Posterior vena cava (tissue), 2 donors: ENCODE measurements at regions not wholly inside any gene's neighbourhood (a gene's known extent, or its start where the extent isn't known, plus 50 kb on each side); places are given as distances from the start of the nearest gene placed in this dataset.

Experiments used
- DNase-seq: peaks from one replicate; pipeline ENCODE4 v3.0.0-alpha.2; 2020; ENCODE audit warnings: low spot score
- intact Hi-C, 2 donors: fragments of 100-400 bp; cut with DNase I; formaldehyde crosslinking; loops; one replicate each; pipeline versions ENCODE4 v1.14.1 to v1.14.2; 2022 to 2023
- donor health status: DM: yes; HTN: yes; CAD: no.
- donor health status: DM: yes; HTN: yes; CAD: no.

GRCh38 chr1:112255080-112255479 lies 140.9 kb upstream of the CTTNBP2NL start:
- no peak for DNase-seq
- intact Hi-C loops: no loop called here

- DNase-seq: no peak
- intact Hi-C loops: loop anchor here in 1 of 2 donors (1.0 kb wide), 1 partner anchor 16 kb away; no protein-coding TSS in a partner anchor
Observed at GRCh38 chr1:112256411-112256810, 139.6 kb upstream of the CTTNBP2NL start.

GRCh38 chr1:112257043-112257835 lies 138.8 kb upstream of the CTTNBP2NL start:
- DNase-seq: no peak
- intact Hi-C loops: no loop called here

- intact Hi-C loops: loop anchor here in 1 of 2 donors (5.0 kb wide), 1 partner anchor 1112 kb away; no protein-coding TSS in a partner anchor
Observed at GRCh38 chr1:112260699-112261098, 135.3 kb upstream of the CTTNBP2NL start.

GRCh38 chr1:112262316-112262715 lies 133.7 kb upstream of the CTTNBP2NL start:
- intact Hi-C loops: loop anchor here in 1 of 2 donors (5.0 kb wide), 1 partner anchor 1110 kb away; no protein-coding TSS in a partner anchor

More at GRCh38 chr1:112260699-112261098, 135.3 kb upstream of the CTTNBP2NL start:
- DNase-seq: no peak

GRCh38 chr1:112263042-112263441 lies 133.0 kb upstream of the CTTNBP2NL start:
- DNase-seq: no peak
- intact Hi-C loops: loop anchor here in 1 of 2 donors (5.0 kb wide), 1 partner anchor 1109 kb away; no protein-coding TSS in a partner anchor

More at GRCh38 chr1:112262316-112262715, 133.7 kb upstream of the CTTNBP2NL start:
- no peak for DNase-seq

- intact Hi-C loops: loop anchor here in 1 of 2 donors (5.0 kb wide), 1 partner anchor 1109 kb away; no protein-coding TSS in a partner anchor
- no peak for DNase-seq
Observed at GRCh38 chr1:112263453-112263852, 132.6 kb upstream of the CTTNBP2NL start.

- no peak for DNase-seq
- intact Hi-C loops: loop anchor here in 1 of 2 donors (5.0 kb wide), 1 partner anchor 1108 kb away; no protein-coding TSS in a partner anchor
Observed at GRCh38 chr1:112264010-112264409, 132.0 kb upstream of the CTTNBP2NL start.

GRCh38 chr1:112264553-112264952 lies 131.5 kb upstream of the CTTNBP2NL start:
- no peak for DNase-seq
- intact Hi-C loops: loop anchor here in 1 of 2 donors (5.0 kb wide), 1 partner anchor 1108 kb away; no protein-coding TSS in a partner anchor

GRCh38 chr1:112265931-112266330 lies 130.1 kb upstream of the CTTNBP2NL start:
- intact Hi-C loops: no loop called here
- DNase-seq: no peak

- intact Hi-C loops: no loop called here
- no peak for DNase-seq
Observed at GRCh38 chr1:112267206-112267605, 128.8 kb upstream of the CTTNBP2NL start.

GRCh38 chr1:112267929-112268328 lies 128.1 kb upstream of the CTTNBP2NL start:
- intact Hi-C loops: no loop called here
- peak; percentile 88 for DNase-seq

GRCh38 chr1:112268408-112268807 lies 127.6 kb upstream of the CTTNBP2NL start:
- no peak for DNase-seq
- intact Hi-C loops: no loop called here

- no peak for DNase-seq
Observed at GRCh38 chr1:112271270-112271669, 124.7 kb upstream of the CTTNBP2NL start.

GRCh38 chr1:112272101-112272772 lies 123.8 kb upstream of the CTTNBP2NL start:
- no peak for DNase-seq
- intact Hi-C loops: loop anchor here in 1 of 2 donors (1.0 kb wide), 1 partner anchor 16 kb away; no protein-coding TSS in a partner anchor

More at GRCh38 chr1:112271270-112271669, 124.7 kb upstream of the CTTNBP2NL start:
- intact Hi-C loops: no loop called here

GRCh38 chr1:112284796-112285195 lies 111.2 kb upstream of the CTTNBP2NL start:
- intact Hi-C loops: no loop called here
- no peak for DNase-seq

- DNase-seq: no peak
- intact Hi-C loops: no loop called here
Observed at GRCh38 chr1:112285316-112285715, 110.7 kb upstream of the CTTNBP2NL start.

GRCh38 chr1:112285746-112286145 lies 110.3 kb upstream of the CTTNBP2NL start:
- intact Hi-C loops: no loop called here
- DNase-seq: no peak

GRCh38 chr1:112296908-112297307 lies 99.1 kb upstream of the CTTNBP2NL start:
- no peak for DNase-seq
- intact Hi-C loops: no loop called here

- no peak for DNase-seq
- intact Hi-C loops: no loop called here
Observed at GRCh38 chr1:112297536-112297935, 98.5 kb upstream of the CTTNBP2NL start.
